ENCODE measurements at regions not wholly inside any gene's neighbourhood (a gene's known extent, or its start where the extent isn't known, plus 50 kb on each side); places are given as distances from the start of the nearest gene placed in this dataset.

- DNase-seq = no peak
- Histone ChIP-seq H3K27ac (no peak overlapping the region), H3K36me3 (no peaks in the 10 kb centered on the region), H3K4me3 (no peak overlapping the region), H3K4me1 (no peaks in the 10 kb centered on the region), H3K27me3 (replicated peaks in 1 of 7) (no peaks in the 10 kb centered on the region), H3K9me3 (peaks cover 0 to 51% (median 25%) of the 10 kb centered on the region in 8 donors)
- no peak for TF ChIP-seq CTCF (IDR thresholded peaks at IDR 0.05 in 8 of 11, conservative IDR thresholded peaks at IDR 0.05 in 3 of 11)
- TF ChIP-seq POLR2A (IDR thresholded peaks at IDR 0.05) = no peak
- no peak for TF ChIP-seq POLR2AphosphoS5 (IDR thresholded peaks at IDR 0.05)
- 57 to 94% (median 64%) methylated on average over 3 of the region's 3 CpGs for WGBS, 5 donors
- intact Hi-C loops (cut with DNase I; ENCODE audit: low total_unique reads) = no loop called here
These were observed 807.7 kb upstream of the INTU start for GRCh38 chr4:126825083-126825482.

GRCh38 chr4:126827669-126828068 is 805.1 kb upstream of the INTU start:
- Histone ChIP-seq H3K27me3 (replicated peaks in 1 of 7) (no peaks in the 10 kb centered on the region), H3K4me1 (no peaks in the 10 kb centered on the region), H3K36me3 (no peaks in the 10 kb centered on the region), H3K9me3 (peaks cover 0 to 67% (median 41%) of the 10 kb centered on the region in 8 donors), H3K27ac (no peak overlapping the region), H3K4me3 (no peak overlapping the region)
- intact Hi-C loops (cut with DNase I; ENCODE audit: low total_unique reads) = no loop called here
- DNase-seq = no peak
- TF ChIP-seq CTCF (IDR thresholded peaks at IDR 0.05 in 8 of 11, conservative IDR thresholded peaks at IDR 0.05 in 3 of 11) (no peak), POLR2AphosphoS5 (IDR thresholded peaks at IDR 0.05) (no peak), POLR2A (IDR thresholded peaks at IDR 0.05) (no peak)
- WGBS, 5 donors = 82 to 88% (median 86%) methylated on average over 2 of the region's 2 CpGs

GRCh38 chr4:126834854-126835253 is 797.9 kb upstream of the INTU start:
- H3K9me3 ChIP-seq = peaks cover 0 to 68% (median 61%) of the 10 kb centered on the region in 8 donors
- H3K27me3 ChIP-seq (replicated peaks in 1 of 7) = no peaks in the 10 kb centered on the region
- no peak for DNase-seq
- H3K36me3 ChIP-seq = no peaks in the 10 kb centered on the region
- intact Hi-C loops (cut with DNase I; ENCODE audit: low total_unique reads) = no loop called here
- H3K4me3 ChIP-seq = no peak overlapping the region
- H3K4me1 ChIP-seq = no peaks in the 10 kb centered on the region
- TF ChIP-seq CTCF (IDR thresholded peaks at IDR 0.05 in 8 of 11, conservative IDR thresholded peaks at IDR 0.05 in 3 of 11) (no peak), POLR2AphosphoS5 (IDR thresholded peaks at IDR 0.05) (no peak), POLR2A (IDR thresholded peaks at IDR 0.05) (no peak)
- H3K27ac ChIP-seq = no peak overlapping the region

GRCh38 chr4:126838941-126839679 is 793.6 kb upstream of the INTU start:
- no peak for DNase-seq
- no peaks in the 10 kb centered on the region for H3K36me3 ChIP-seq
- H3K27ac ChIP-seq = no peak overlapping the region
- peaks cover 0 to 43% (median 35%) of the 10 kb centered on the region in 8 donors for H3K9me3 ChIP-seq
- intact Hi-C loops (cut with DNase I; ENCODE audit: low total_unique reads) = no loop called here
- 70 to 85% (median 78%) methylated on average over 3 of the region's 3 CpGs for WGBS, 5 donors
- H3K4me1 ChIP-seq = no peaks in the 10 kb centered on the region
- TF ChIP-seq CTCF (IDR thresholded peaks at IDR 0.05 in 8 of 11, conservative IDR thresholded peaks at IDR 0.05 in 3 of 11) = no peak
- no peak for TF ChIP-seq POLR2A (IDR thresholded peaks at IDR 0.05)
- no peak for TF ChIP-seq POLR2AphosphoS5 (IDR thresholded peaks at IDR 0.05)
- no peaks in the 10 kb centered on the region for H3K27me3 ChIP-seq (replicated peaks in 1 of 7)
- no peak overlapping the region for H3K4me3 ChIP-seq

Measured in spleen (tissue), 11 donors.